Suprapubic skin (tissue), 4 donors: ENCODE measurements at regions not wholly inside any gene's neighbourhood (a gene's known extent, or its start where the extent isn't known, plus 50 kb on each side); places are given as distances from the start of the nearest gene placed in this dataset.

ENCODE experiments used
- DNase-seq, 2 donors: peaks; one replicate each; pipeline ENCODE4 v3.0.0-alpha.2; 2019; ENCODE audit warnings: low spot score in 2 of 2
- H3K27ac ChIP-seq: fragments of 200-600 bp; sonication (generic); one replicate; pipeline ENCODE4 v1.5.1; 2019
- H3K27me3 ChIP-seq: fragments of 200-600 bp; sonication (generic); one replicate; pipeline ENCODE4 v1.5.1; 2019
- H3K36me3 ChIP-seq: fragments of 200-600 bp; sonication (generic); one replicate; pipeline ENCODE4 v1.5.1; 2019
- H3K4me1 ChIP-seq: fragments of 200-600 bp; sonication (generic); one replicate; pipeline ENCODE4 v1.5.1; 2019
- H3K4me3 ChIP-seq: fragments of 200-600 bp; sonication (generic); one replicate; pipeline ENCODE4 v1.5.1; 2019; ENCODE audit warnings: mild to moderate bottlenecking
- H3K9me3 ChIP-seq: fragments of 200-600 bp; sonication (generic); one replicate; pipeline ENCODE4 v1.5.1; 2019
- CTCF ChIP-seq, 2 donors: fragments of 200-600 bp in 1 of 2; fragments of 450-650 bp in 1 of 2; sonication (generic) in 1 of 2; IDR thresholded peaks; one replicate each; pipeline ENCODE4 v1.5.1; 2016 to 2019; ENCODE audit warnings: antibody characterized with exemption in 2 of 2, mild to moderate bottlenecking in 1 of 2, moderate library complexity in 1 of 2
- EP300 ChIP-seq: sonication (generic); formaldehyde crosslinking; IDR thresholded peaks from one replicate; pipeline ENCODE4 v1.6.1; 2017; ENCODE audit warnings: antibody characterized with exemption
- POLR2A ChIP-seq, 2 donors: fragments of 450-650 bp; IDR thresholded peaks; one replicate each; pipeline ENCODE4 v1.6.1; 2017; ENCODE audit warnings: antibody characterized with exemption in 2 of 2, mild to moderate bottlenecking in 2 of 2, moderate library complexity in 2 of 2
- POLR2AphosphoS5 ChIP-seq, 3 donors: sonication (generic); formaldehyde crosslinking; IDR thresholded peaks; one replicate each; pipeline ENCODE4 v1.6.1; 2017; ENCODE audit warnings: antibody characterized with exemption in 3 of 3
- WGBS: methylation state at CpG from one replicate; pipeline ENCODE4 v1.1.5; 2018; 5-methylcytosine and 5-hydroxymethylcytosine counted together

DNA sequence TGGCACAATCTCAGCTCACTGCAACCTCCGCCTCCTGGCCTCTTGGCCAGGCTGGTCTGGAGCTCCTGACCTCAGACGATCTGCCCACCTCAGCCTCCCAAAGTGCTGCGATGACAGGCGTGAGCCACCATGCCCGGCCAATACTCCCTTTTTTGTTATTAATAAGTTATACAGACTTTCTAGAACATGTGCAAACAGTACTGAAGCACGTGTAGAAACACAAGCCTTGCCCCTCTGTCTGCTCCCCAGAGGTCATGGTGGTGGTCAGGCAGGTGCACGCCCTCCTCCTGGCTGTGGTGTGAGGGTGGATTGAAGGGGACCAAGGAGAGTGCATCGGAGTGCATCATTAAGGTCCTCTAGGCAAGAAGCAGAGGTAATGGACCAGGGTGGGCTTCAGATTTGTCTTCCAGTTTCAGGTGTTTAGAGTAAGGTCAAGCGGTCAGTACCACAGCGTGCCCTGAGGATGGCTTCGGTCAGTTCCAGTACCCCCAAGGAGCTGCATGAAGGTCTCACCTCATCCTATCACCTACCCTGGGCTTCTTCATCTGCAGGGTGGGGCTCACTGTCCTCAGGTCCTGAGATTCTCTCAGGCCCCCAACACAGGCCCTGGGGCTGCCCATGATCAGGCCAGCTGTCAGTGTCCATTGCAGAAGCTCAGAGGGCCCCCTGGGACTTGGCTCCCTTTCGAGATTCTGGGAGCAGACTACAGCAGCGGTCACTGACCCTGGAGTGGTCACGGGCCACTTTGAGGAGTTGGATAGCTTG, 124.3 kb downstream of the GLI2 start:
- Histone ChIP-seq H3K4me1 (peaks cover 62% of the 10 kb centered on the region), H3K36me3 (no peaks in the 10 kb centered on the region), H3K4me3 (no peak overlapping the region), H3K27me3 (no peaks in the 10 kb centered on the region), H3K27ac (no peak overlapping the region), H3K9me3 (no peaks in the 10 kb centered on the region)
- no peak for TF ChIP-seq POLR2A (IDR thresholded peaks at IDR 0.05)
- no peak for TF ChIP-seq POLR2AphosphoS5 (IDR thresholded peaks at IDR 0.05)
- no peak for TF ChIP-seq EP300
- no peak for TF ChIP-seq CTCF (IDR thresholded peaks at IDR 0.05)
- 92% methylated on average over 11 of the region's 14 CpGs for WGBS
- DNase-seq: peak in 1 of 2 donors; percentile 48

- H3K27me3 ChIP-seq: no peaks in the 10 kb centered on the region
- H3K27ac ChIP-seq: no peak overlapping the region
- H3K9me3 ChIP-seq: no peaks in the 10 kb centered on the region
- DNase-seq: peak in 1 of 2 donors; percentile 40
- TF ChIP-seq POLR2A (IDR thresholded peaks at IDR 0.05) (no peak), EP300 (no peak), POLR2AphosphoS5 (IDR thresholded peaks at IDR 0.05) (no peak), CTCF (IDR thresholded peaks at IDR 0.05) (no peak)
- peaks cover 62% of the 10 kb centered on the region for H3K4me1 ChIP-seq
- no peak overlapping the region for H3K4me3 ChIP-seq
- WGBS: 96% methylated on average over 4 of the region's 4 CpGs
- H3K36me3 ChIP-seq: no peaks in the 10 kb centered on the region
These were observed 124.9 kb downstream of the GLI2 start for GRCh38 chr2:120860579-120860922.

GRCh38 chr2:120861191-120861575, 125.5 kb downstream of the GLI2 start:
- 95% methylated on average over 5 of the region's 5 CpGs for WGBS
- no peaks in the 10 kb centered on the region for H3K36me3 ChIP-seq
- no peak overlapping the region for H3K27ac ChIP-seq
- TF ChIP-seq CTCF (IDR thresholded peaks at IDR 0.05): no peak
- TF ChIP-seq POLR2A (IDR thresholded peaks at IDR 0.05): no peak
- no peak for TF ChIP-seq POLR2AphosphoS5 (IDR thresholded peaks at IDR 0.05)
- no peak for TF ChIP-seq EP300
- DNase-seq: peak in 1 of 2 donors; percentile 35
- H3K4me1 ChIP-seq: peaks cover 60% of the 10 kb centered on the region
- H3K9me3 ChIP-seq: no peaks in the 10 kb centered on the region
- H3K27me3 ChIP-seq: no peaks in the 10 kb centered on the region
- H3K4me3 ChIP-seq: no peak overlapping the region

DNA sequence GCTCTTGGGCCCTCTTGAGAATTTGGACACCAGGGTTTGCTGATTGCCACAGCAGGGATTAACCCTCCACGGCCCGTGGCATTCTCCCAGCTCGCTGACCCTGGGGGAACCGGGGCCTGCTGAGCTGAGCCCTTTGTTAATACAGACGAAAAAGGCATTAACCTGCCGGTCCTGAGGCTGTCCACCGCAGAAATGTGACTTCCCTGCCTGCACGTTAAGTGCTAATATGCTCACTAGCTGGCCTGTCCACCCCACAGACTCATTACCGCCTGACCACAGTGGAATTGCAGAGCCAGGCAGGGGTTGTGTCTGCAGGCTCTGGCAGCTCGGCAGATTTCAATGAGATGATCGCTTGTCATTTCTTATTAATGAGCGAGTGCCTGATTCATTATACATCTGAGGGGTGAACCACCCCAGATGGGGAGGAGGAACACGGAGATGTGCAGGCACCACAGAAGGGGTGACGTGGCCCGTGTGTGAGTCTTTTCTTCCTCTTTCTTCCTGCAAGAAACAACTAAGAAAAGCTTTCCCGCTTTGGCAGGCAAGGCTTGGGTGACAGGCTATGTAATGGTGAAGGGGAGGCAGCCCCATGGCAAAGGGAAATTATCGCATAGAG, 126.0 kb downstream of the GLI2 start:
- peak in 1 of 2 donors; percentile 39 for DNase-seq
- Histone ChIP-seq H3K9me3 (no peaks in the 10 kb centered on the region), H3K27ac (no peak overlapping the region), H3K27me3 (no peaks in the 10 kb centered on the region), H3K4me1 (peaks cover 56% of the 10 kb centered on the region), H3K4me3 (no peak overlapping the region), H3K36me3 (no peaks in the 10 kb centered on the region)
- TF ChIP-seq CTCF (IDR thresholded peaks at IDR 0.05): no peak
- no peak for TF ChIP-seq EP300
- TF ChIP-seq POLR2A (IDR thresholded peaks at IDR 0.05): no peak
- WGBS: 76% methylated on average over 17 of the region's 17 CpGs

DNA sequence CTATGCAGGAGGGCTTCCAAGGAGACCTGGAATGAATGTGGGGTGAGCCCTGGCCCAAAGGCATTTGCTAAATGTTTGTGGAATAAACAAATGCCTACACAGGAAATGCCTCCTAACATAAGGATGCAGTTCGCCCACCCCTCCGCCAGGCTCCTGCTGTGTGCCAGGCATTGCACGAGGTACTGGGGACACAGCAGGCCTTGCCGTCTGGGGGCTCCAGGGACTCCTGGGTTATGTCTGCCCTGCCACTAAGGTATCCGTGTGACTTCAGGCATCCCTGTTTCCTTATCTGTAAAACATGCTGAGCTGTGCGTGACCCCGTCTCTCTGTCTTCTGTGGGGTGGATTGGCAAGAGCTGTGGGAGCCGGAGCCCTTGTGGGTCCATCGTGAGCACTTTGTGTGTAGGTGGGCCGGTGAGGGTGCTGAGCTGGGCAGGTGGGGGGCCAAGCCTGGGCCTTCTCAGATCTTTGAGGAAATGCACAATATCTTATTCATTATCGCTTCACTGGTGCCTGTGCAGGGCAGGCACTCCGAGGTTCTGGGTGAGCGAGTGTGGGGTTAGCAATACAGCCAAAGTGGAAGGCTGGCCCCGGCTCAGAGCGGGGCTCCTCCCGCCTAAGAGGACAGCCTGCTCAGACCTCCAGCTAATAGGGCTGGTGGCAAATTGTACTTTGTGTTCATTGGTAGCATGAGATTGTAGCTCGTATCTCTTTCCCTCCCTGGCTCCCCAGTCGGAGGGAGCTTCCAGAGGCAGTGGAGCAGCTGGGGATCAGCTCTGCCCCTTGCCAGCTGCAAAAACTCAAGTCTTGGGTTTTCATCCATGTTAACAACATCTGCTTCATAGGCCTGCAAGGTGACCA, 126.8 kb downstream of the GLI2 start:
- H3K9me3 ChIP-seq: no peaks in the 10 kb centered on the region
- H3K36me3 ChIP-seq: no peaks in the 10 kb centered on the region
- H3K27ac ChIP-seq: no peak overlapping the region
- DNase-seq: peak in 1 of 2 donors; percentile 52
- H3K4me3 ChIP-seq: no peak overlapping the region
- no peaks in the 10 kb centered on the region for H3K27me3 ChIP-seq
- TF ChIP-seq POLR2AphosphoS5 (IDR thresholded peaks at IDR 0.05): no peak
- H3K4me1 ChIP-seq: peaks cover 60% of the 10 kb centered on the region
- WGBS: 80% methylated on average over 11 of the region's 18 CpGs
